ENCODE measurements at regions not wholly inside any gene's neighbourhood (a gene's known extent, or its start where the extent isn't known, plus 50 kb on each side); places are given as distances from the start of the nearest gene placed in this dataset.

DNA sequence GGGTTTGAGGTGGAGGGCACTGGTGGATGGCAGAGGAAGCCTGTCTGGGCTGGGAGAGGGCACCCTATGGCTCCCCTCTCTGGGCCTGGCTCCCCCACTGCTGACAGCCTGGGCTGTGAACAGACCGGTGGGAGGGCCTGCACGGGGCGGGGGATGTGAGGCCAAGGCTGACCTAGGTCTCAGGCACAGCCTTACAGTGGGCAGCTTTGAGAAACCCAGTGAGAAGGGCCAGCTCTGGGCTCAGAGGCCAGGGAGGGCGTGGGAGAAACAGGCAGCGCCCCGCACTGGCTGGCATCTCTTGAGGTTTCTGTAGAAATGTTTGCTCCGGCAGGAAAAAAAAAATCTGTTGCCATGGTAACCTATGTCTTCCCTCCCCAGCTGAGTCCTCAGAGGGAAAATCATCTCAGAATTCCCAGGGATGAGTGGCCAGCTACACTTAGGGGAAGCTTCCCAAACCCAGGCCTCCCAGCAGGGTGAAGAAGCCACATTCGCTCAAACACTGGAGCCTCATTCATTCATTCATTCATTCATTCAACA lies 71.7 kb upstream of the TAF1B start:
- no peak for TF ChIP-seq CTCF (IDR thresholded peaks at IDR 0.05 in 8 of 11, conservative IDR thresholded peaks at IDR 0.05 in 3 of 11)
- no peak for TF ChIP-seq POLR2A (IDR thresholded peaks at IDR 0.05)
